ENCODE measurements at regions not wholly inside any gene's neighbourhood (a gene's known extent, or its start where the extent isn't known, plus 50 kb on each side); places are given as distances from the start of the nearest gene placed in this dataset.

DNA sequence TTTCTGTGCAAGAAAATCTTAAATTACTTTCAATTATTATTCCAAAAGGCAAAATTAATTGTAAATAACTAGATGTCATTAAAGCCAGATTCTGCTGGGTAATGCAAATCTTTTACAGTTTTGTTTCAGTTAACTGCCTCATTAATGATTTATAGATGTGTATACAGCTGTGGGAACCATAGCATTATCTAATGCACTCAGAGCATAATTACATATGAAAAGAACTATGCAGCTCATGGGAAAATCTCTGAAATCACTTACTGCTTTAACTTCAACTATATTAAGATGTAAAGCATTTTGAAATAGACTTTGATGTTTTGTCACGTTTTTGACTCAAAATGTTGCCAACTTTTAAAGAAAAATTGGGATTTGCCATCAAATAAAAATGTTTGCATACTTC lies 630.3 kb upstream of the KLHL4 start (continued):
- TF ChIP-seq, protein P1, sequence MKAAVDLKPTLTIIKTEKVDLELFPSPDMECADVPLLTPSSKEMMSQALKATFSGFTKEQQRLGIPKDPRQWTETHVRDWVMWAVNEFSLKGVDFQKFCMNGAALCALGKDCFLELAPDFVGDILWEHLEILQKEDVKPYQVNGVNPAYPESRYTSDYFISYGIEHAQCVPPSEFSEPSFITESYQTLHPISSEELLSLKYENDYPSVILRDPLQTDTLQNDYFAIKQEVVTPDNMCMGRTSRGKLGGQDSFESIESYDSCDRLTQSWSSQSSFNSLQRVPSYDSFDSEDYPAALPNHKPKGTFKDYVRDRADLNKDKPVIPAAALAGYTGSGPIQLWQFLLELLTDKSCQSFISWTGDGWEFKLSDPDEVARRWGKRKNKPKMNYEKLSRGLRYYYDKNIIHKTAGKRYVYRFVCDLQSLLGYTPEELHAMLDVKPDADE (CRISPR knock-in tag; IDR thresholded peaks at IDR 0.05): no peak
- no peak for TF ChIP-seq ZBTB21 (CRISPR knock-in tag; IDR thresholded peaks at IDR 0.05)
- TF ChIP-seq, protein P2, sequence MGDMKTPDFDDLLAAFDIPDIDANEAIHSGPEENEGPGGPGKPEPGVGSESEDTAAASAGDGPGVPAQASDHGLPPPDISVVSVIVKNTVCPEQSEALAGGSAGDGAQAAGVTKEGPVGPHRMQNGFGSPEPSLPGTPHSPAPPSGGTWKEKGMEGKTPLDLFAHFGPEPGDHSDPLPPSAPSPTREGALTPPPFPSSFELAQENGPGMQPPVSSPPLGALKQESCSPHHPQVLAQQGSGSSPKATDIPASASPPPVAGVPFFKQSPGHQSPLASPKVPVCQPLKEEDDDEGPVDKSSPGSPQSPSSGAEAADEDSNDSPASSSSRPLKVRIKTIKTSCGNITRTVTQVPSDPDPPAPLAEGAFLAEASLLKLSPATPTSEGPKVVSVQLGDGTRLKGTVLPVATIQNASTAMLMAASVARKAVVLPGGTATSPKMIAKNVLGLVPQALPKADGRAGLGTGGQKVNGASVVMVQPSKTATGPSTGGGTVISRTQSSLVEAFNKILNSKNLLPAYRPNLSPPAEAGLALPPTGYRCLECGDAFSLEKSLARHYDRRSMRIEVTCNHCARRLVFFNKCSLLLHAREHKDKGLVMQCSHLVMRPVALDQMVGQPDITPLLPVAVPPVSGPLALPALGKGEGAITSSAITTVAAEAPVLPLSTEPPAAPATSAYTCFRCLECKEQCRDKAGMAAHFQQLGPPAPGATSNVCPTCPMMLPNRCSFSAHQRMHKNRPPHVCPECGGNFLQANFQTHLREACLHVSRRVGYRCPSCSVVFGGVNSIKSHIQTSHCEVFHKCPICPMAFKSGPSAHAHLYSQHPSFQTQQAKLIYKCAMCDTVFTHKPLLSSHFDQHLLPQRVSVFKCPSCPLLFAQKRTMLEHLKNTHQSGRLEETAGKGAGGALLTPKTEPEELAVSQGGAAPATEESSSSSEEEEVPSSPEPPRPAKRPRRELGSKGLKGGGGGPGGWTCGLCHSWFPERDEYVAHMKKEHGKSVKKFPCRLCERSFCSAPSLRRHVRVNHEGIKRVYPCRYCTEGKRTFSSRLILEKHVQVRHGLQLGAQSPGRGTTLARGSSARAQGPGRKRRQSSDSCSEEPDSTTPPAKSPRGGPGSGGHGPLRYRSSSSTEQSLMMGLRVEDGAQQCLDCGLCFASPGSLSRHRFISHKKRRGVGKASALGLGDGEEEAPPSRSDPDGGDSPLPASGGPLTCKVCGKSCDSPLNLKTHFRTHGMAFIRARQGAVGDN (CRISPR knock-in tag; IDR thresholded peaks at IDR 0.05): no peak
- TF ChIP-seq GATA4 (IDR thresholded peaks at IDR 0.05; ENCODE audit: borderline replicate concordance, low read depth): no peak
- no peak for TF ChIP-seq GFI1 (CRISPR knock-in tag; IDR thresholded peaks at IDR 0.05; ENCODE audit: borderline replicate concordance)

DNA sequence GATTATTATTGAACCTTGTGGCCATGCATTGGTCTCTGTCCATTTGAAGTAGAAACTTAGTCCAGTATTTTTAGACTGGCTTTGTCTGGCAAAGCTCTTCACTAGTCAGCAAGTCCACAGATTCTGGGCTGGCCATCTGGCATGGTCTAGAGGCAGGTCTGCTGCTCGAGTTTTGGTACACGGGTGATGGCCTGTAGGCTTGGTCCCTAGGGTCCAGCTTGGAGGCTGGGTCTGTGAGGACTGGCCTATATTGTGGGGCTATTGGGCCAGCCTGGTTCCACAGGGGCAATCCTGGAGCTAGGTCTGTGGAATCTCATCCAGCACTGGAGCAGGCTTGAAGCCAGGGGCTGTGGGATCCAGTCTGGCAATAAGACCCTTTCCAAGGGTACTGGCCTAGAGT lies 607.6 kb upstream of the KLHL4 start:
- Histone ChIP-seq H2AFZ (ENCODE audit: low read length) (no peak overlapping the region), H3K27me3 (ENCODE audit: control insufficient read depth in 1 of 2, insufficient read depth in 2 of 2, low read length in 2 of 2) (no peaks in the 10 kb centered on the region), H3K79me2 (ENCODE audit: insufficient read depth, low read length) (no peaks in the 10 kb centered on the region), H3K9ac (ENCODE audit: insufficient read depth, low read depth, low read length) (no peak overlapping the region), H3K9me3 (ENCODE audit: low read length) (no peaks in the 10 kb centered on the region), H4K20me1 (ENCODE audit: insufficient read depth, low read length) (no peaks in the 10 kb centered on the region), H3K4me2 (ENCODE audit: low read depth, low read length) (no peak overlapping the region), H3K4me3 (replicated peaks in 1 of 3; ENCODE audit: insufficient read depth in 1 of 3, low read depth in 2 of 3, low read length in 3 of 3) (no peak overlapping the region), H3K27ac (ENCODE audit: extremely low read length, insufficient read depth, low read length) (no peak overlapping the region), H3K4me1 (ENCODE audit: insufficient read depth, low read length) (no peaks in the 10 kb centered on the region), H3K36me3 (replicated peaks in 1 of 2; ENCODE audit: control insufficient read depth in 1 of 2, insufficient read depth in 2 of 2, low read length in 2 of 2) (no peaks in the 10 kb centered on the region)
- in situ Hi-C loops (cut with HindIII; ENCODE audit: extremely low pct_ligation_motif_present, low pct_unique_long_range_greater_than_20kb) (no loop called here), intact Hi-C loops (cut with micrococcal nuclease; ENCODE audit: unreplicated experiment) (no loop called here)
- no CpG with 5 or more reads among the region's 2 CpGs for WGBS (ENCODE audit: low lambda C conversion rate)
- ATAC-seq (no peak), DNase-seq (ENCODE audit: low spot score) (no peak), FAIRE-seq (no peak)
- no TSS peak for BruUV-seq (replicated peaks)
- POLR2A ChIA-PET: no interaction called here
- CTCF ChIA-PET (ENCODE audit: low intra/inter-chr PET ratio, low total read pairs): no interaction called here
- TF ChIP-seq, protein P3, sequence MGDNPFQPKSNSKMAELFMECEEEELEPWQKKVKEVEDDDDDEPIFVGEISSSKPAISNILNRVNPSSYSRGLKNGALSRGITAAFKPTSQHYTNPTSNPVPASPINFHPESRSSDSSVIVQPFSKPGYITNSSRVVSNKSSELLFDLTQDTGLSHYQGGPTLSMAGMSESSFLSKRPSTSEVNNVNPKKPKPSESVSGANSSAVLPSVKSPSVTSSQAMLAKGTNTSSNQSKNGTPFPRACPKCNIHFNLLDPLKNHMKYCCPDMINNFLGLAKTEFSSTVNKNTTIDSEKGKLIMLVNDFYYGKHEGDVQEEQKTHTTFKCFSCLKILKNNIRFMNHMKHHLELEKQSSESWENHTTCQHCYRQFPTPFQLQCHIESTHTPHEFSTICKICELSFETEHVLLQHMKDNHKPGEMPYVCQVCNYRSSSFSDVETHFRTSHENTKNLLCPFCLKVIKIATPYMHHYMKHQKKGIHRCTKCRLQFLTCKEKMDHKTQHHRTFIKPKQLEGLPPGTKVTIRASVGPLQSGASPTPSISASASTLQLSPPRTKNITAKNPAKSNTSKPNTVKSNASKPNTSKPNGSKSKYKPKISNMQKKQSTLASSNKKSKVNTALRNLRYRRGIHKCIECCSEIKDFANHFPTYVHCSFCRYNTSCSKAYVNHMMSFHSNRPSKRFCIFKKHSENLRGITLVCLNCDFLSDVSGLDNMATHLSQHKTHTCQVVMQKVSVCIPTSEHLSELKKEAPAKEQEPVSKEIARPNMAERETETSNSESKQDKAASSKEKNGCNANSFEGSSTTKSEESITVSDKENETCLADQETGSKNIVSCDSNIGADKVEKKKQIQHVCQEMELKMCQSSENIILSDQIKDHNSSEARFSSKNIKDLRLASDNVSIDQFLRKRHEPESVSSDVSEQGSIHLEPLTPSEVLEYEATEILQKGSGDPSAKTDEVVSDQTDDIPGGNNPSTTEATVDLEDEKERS (CRISPR knock-in tag; IDR thresholded peaks at IDR 0.05): no peak
- TF ChIP-seq KDM3A (CRISPR knock-in tag; IDR thresholded peaks at IDR 0.05; ENCODE audit: low read depth): no peak
- no peak for TF ChIP-seq ZNF83 (CRISPR knock-in tag; IDR thresholded peaks at IDR 0.05; ENCODE audit: borderline replicate concordance)
- TF ChIP-seq SNAPC2 (CRISPR knock-in tag; IDR thresholded peaks at IDR 0.05): no peak
- TF ChIP-seq, protein P4, sequence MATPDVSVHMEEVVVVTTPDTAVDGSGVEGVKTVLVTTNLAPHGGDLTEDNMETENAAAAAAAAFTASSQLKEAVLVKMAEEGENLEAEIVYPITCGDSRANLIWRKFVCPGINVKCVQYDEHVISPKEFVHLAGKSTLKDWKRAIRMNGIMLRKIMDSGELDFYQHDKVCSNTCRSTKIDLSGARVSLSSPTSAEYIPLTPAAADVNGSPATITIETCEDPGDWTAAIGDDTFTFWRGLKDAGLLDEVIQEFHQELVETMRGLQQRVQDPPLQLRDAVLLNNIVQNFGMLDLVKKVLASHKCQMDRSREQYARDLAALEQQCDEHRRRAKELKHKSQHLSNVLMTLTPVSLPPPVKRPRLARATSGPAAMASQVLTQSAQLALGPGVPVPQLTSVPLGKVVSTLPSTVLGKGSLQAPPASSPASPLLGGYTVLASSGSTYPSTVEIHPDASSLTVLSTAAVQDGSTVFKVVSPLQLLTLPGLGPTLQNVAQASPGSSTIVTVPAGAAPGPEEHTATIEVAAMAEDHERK (CRISPR knock-in tag; IDR thresholded peaks at IDR 0.05; ENCODE audit: low read depth): no peak
- no peak for TF ChIP-seq SRF (IDR thresholded peaks at IDR 0.05; ENCODE audit: low read depth, low read length)
- TF ChIP-seq AGO2 (optimal IDR thresholded peaks at IDR 0.05; ENCODE audit: low read depth, low read length): no peak
- TF ChIP-seq, protein P5, sequence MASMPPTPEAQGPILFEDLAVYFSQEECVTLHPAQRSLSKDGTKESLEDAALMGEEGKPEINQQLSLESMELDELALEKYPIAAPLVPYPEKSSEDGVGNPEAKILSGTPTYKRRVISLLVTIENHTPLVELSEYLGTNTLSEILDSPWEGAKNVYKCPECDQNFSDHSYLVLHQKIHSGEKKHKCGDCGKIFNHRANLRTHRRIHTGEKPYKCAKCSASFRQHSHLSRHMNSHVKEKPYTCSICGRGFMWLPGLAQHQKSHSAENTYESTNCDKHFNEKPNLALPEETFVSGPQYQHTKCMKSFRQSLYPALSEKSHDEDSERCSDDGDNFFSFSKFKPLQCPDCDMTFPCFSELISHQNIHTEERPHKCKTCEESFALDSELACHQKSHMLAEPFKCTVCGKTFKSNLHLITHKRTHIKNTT (CRISPR knock-in tag; IDR thresholded peaks at IDR 0.05): no peak

Data from HepG2 (cell line).